CD14-positive monocyte (primary cell): ENCODE measurements at regions not wholly inside any gene's neighbourhood (a gene's known extent, or its start where the extent isn't known, plus 50 kb on each side); places are given as distances from the start of the nearest gene placed in this dataset.

Source experiments
- DNase-seq, 3 donors: peaks; one replicate each; pipeline ENCODE4 v3.0.0-alpha.2; 2011 to 2022
- H2AFZ ChIP-seq: 2 replicates; pipeline ENCODE4 v1.6.0; 2012; ENCODE audit warnings: mild to moderate bottlenecking, low read depth, low read length, inconsistent platforms; ENCODE audit not compliant: insufficient read depth, poor library complexity, severe bottlenecking
- H3K27ac ChIP-seq, 2 donors: 1 replicate in 1 of 2; 2 replicates in 1 of 2; pipeline ENCODE4 v1.5.1; 2012 to 2013; ENCODE audit warnings: low read length in 2 of 2, control low read depth in 1 of 2, inconsistent platforms in 1 of 2, low read depth in 1 of 2, mild to moderate bottlenecking in 1 of 2
- H3K27me3 ChIP-seq, 2 donors: one replicate each; pipeline versions ENCODE4 v1.6.0 to v1.6.1; 2011 to 2013; ENCODE audit warnings: low read length in 2 of 2; ENCODE audit not compliant: control insufficient read depth in 2 of 2, insufficient read depth in 2 of 2
- H3K36me3 ChIP-seq, 2 donors: replicated peaks in 1 of 2; 1 replicate in 1 of 2; 2 replicates in 1 of 2; pipeline versions ENCODE4 v1.5.1 to v1.6.1; 2012 to 2013; ENCODE audit warnings: low read length in 2 of 2, control low read depth in 1 of 2, inconsistent platforms in 1 of 2, mild to moderate bottlenecking in 1 of 2; ENCODE audit not compliant: insufficient read depth in 2 of 2, control insufficient read depth in 1 of 2
- H3K4me1 ChIP-seq, 2 donors: 1 replicate in 1 of 2; 2 replicates in 1 of 2; pipeline versions ENCODE4 v1.5.1 to v1.6.1; 2012 to 2013; ENCODE audit warnings: low read length in 2 of 2, control low read depth in 1 of 2, inconsistent platforms in 1 of 2, mild to moderate bottlenecking in 1 of 2, moderate library complexity in 1 of 2; ENCODE audit not compliant: insufficient read depth in 2 of 2, control insufficient read depth in 1 of 2
- H3K4me2 ChIP-seq: replicated peaks from 2 replicates; pipeline ENCODE3; 2012; ENCODE audit warnings: low read length, moderate library complexity, mild to moderate bottlenecking; ENCODE audit not compliant: poor library complexity, severe bottlenecking; ENCODE audit errors: extremely low read depth
- H3K4me3 ChIP-seq, 3 experiments: fragments of 200-600 bp in 1 of 3; sonication (generic) in 1 of 3; replicated peaks in 1 of 3; 1 replicate in 2 of 3; 2 replicates in 1 of 3; pipeline ENCODE4 v1.5.1; 2011 to 2013; ENCODE audit warnings: low read length in 3 of 3, mild to moderate bottlenecking in 3 of 3, control low read depth in 2 of 3, low read depth in 2 of 3, inconsistent platforms in 1 of 3, moderate library complexity in 1 of 3
- H3K79me2 ChIP-seq: 2 replicates; pipeline ENCODE4 v1.6.0; 2012; ENCODE audit warnings: mild to moderate bottlenecking, control low read depth, inconsistent platforms, low read length, moderate library complexity; ENCODE audit not compliant: insufficient read depth
- H3K9ac ChIP-seq: 2 replicates; pipeline ENCODE4 v1.6.0; 2017; ENCODE audit warnings: low read length, mild to moderate bottlenecking; ENCODE audit not compliant: insufficient read depth, poor library complexity, severe bottlenecking
- H3K9me3 ChIP-seq, 2 donors: replicated peaks in 1 of 2; 1 replicate in 1 of 2; 2 replicates in 1 of 2; pipeline versions ENCODE4 v1.5.1 to v1.6.1; 2012 to 2013; ENCODE audit warnings: low read length in 2 of 2, control low read depth in 1 of 2; ENCODE audit not compliant: control insufficient read depth in 1 of 2, insufficient read depth in 1 of 2
- H4K20me1 ChIP-seq: 2 replicates; pipeline ENCODE4 v1.6.0; 2012; ENCODE audit warnings: mild to moderate bottlenecking, low read length, control low read depth, moderate library complexity; ENCODE audit not compliant: insufficient read depth
- H3K27ac Mint-ChIP-seq, 7 donors: one replicate each; pipeline ENCODE4 v1.8.0; 2020; ENCODE audit warnings: mild to moderate bottlenecking in 7 of 7, mixed read lengths in 7 of 7, moderate library complexity in 6 of 7, inconsistent platforms in 2 of 7
- H3K27me3 Mint-ChIP-seq, 3 donors: one replicate each; pipeline ENCODE4 v1.8.0; 2021 to 2022; ENCODE audit warnings: low read depth in 3 of 3, mild to moderate bottlenecking in 3 of 3, mixed read lengths in 3 of 3, moderate library complexity in 3 of 3, inconsistent platforms in 1 of 3
- H3K36me3 Mint-ChIP-seq, 2 donors: one replicate each; pipeline ENCODE4 v1.8.0; 2020; ENCODE audit warnings: mixed read lengths in 2 of 2, inconsistent platforms in 1 of 2, mild to moderate bottlenecking in 1 of 2
- H3K4me1 Mint-ChIP-seq: one replicate; pipeline ENCODE4 v1.8.0; 2020; ENCODE audit warnings: mild to moderate bottlenecking, mixed read lengths
- H3K4me3 Mint-ChIP-seq, 2 donors: one replicate each; pipeline ENCODE4 v1.8.0; 2020; ENCODE audit warnings: mild to moderate bottlenecking in 2 of 2, mixed read lengths in 2 of 2, moderate library complexity in 1 of 2
- H3K9me3 Mint-ChIP-seq, 7 donors: one replicate each; pipeline ENCODE4 v1.8.0; 2020 to 2022; ENCODE audit warnings: mixed read lengths in 7 of 7, mild to moderate bottlenecking in 6 of 7, moderate library complexity in 6 of 7, inconsistent platforms in 2 of 7
- CTCF ChIP-seq: fragments of 200-600 bp; IDR thresholded peaks from one replicate; pipeline ENCODE4 v1.8.0; 2022; ENCODE audit warnings: antibody characterized with exemption, mild to moderate bottlenecking
- WGBS: methylation state at CpG from one replicate; pipeline ENCODE4 v1.1.5; 2013; ENCODE audit warnings: missing lambda C conversion rate; ENCODE audit not compliant: insufficient coverage; 5-methylcytosine and 5-hydroxymethylcytosine counted together
- intact Hi-C, 2 donors: fragments of 100-400 bp; cut with micrococcal nuclease; formaldehyde crosslinking; loops; one replicate each; pipeline versions ENCODE4 v1.15.0 to v1.15.1; 2023

- intact Hi-C loops, result no loop called here
- no peak overlapping the region for H2AFZ ChIP-seq
- H3K4me1 Mint-ChIP-seq, result peaks cover 5% of the 10 kb centered on the region
- peaks cover 0 to 2% (median 0%) of the 10 kb centered on the region in 7 donors for H3K9me3 Mint-ChIP-seq
- H3K4me1 ChIP-seq, result no peaks in the 10 kb centered on the region
- H3K4me3 ChIP-seq, result no peak overlapping the region
- no peak overlapping the region for H3K4me2 ChIP-seq
- H4K20me1 ChIP-seq, result no peaks in the 10 kb centered on the region
- H3K36me3 ChIP-seq, result no peaks in the 10 kb centered on the region
- H3K27me3 ChIP-seq, result no peaks in the 10 kb centered on the region
- peaks cover 10 to 15% (median 12%) of the 10 kb centered on the region in 3 donors for H3K27me3 Mint-ChIP-seq
- no peak for DNase-seq
- H3K9ac ChIP-seq, result no peak overlapping the region
- H3K27ac ChIP-seq, result no peak overlapping the region
- H3K36me3 Mint-ChIP-seq, result no peaks in the 10 kb centered on the region
- H3K27ac Mint-ChIP-seq, result no peak overlapping the region
- 72% methylated on average over 9 of the region's 12 CpGs for WGBS
- no peak for TF ChIP-seq CTCF
- H3K79me2 ChIP-seq, result no peaks in the 10 kb centered on the region
- H3K4me3 Mint-ChIP-seq, result no peak overlapping the region
- no peaks in the 10 kb centered on the region for H3K9me3 ChIP-seq
These were observed 65.9 kb downstream of the KCNA1 start for GRCh38 chr12:4975574-4975973.

- no peak overlapping the region for H3K9ac ChIP-seq
- 89% methylated on average over 9 of the region's 10 CpGs for WGBS
- no peak for DNase-seq
- no peak overlapping the region for H3K4me2 ChIP-seq
- H3K4me1 Mint-ChIP-seq, result no peaks in the 10 kb centered on the region
- H3K27ac Mint-ChIP-seq, result no peak overlapping the region
- no peak overlapping the region for H3K4me3 Mint-ChIP-seq
- intact Hi-C loops, result no loop called here
- H3K36me3 Mint-ChIP-seq, result no peaks in the 10 kb centered on the region
- no peaks in the 10 kb centered on the region for H4K20me1 ChIP-seq
- TF ChIP-seq CTCF, result no peak
- H3K36me3 ChIP-seq, result no peaks in the 10 kb centered on the region
- no peak overlapping the region for H3K27ac ChIP-seq
- peaks cover 9 to 13% (median 11%) of the 10 kb centered on the region in 3 donors for H3K27me3 Mint-ChIP-seq
- H3K9me3 ChIP-seq, result no peaks in the 10 kb centered on the region
- no peak overlapping the region for H3K4me3 ChIP-seq
- H3K4me1 ChIP-seq, result no peaks in the 10 kb centered on the region
- no peaks in the 10 kb centered on the region for H3K9me3 Mint-ChIP-seq
- no peaks in the 10 kb centered on the region for H3K27me3 ChIP-seq
- H2AFZ ChIP-seq, result no peak overlapping the region
- H3K79me2 ChIP-seq, result no peaks in the 10 kb centered on the region
These were observed 66.6 kb upstream of the KCNA5 start for GRCh38 chr12:4977102-4977501.
